OCI-LY7 (cell line): ENCODE measurements at regions not wholly inside any gene's neighbourhood (a gene's known extent, or its start where the extent isn't known, plus 50 kb on each side); places are given as distances from the start of the nearest gene placed in this dataset.

Experiments
- BruUV-seq: library from RNA; stranded (reverse); fragments of 400-500 nt; replicated peaks from 2 replicates; lab custom pipeline; 2021; lab: Mats Ljungman, UMichigan
- CTCF ChIA-PET: fragments of 300-600 bp; sonication (Branson Sonifier 250); formaldehyde crosslinking; loops from one replicate; lab custom pipeline; 2022; ENCODE audit warnings: antibody characterized with exemption; ENCODE audit not compliant: unreplicated experiment; lab: Charles Lee
- POLR2A ChIA-PET: fragments of 300-600 bp; sonication (Branson Sonifier 250); formaldehyde crosslinking; loops from one replicate; lab custom pipeline; 2022; ENCODE audit warnings: antibody characterized with exemption; lab: Charles Lee
- DNase-seq: peaks from one replicate; pipeline ENCODE4 v3.0.0-alpha.2; 2015; ENCODE audit warnings: low spot score
- H2AFZ ChIP-seq: fragments of 200-600 bp; sonication (generic), shearing (Covaris generic); 2 replicates; pipeline ENCODE4 v1.6.1; 2014; ENCODE audit warnings: mild to moderate bottlenecking, antibody characterized with exemption, low read length, moderate library complexity
- H3K27ac ChIP-seq: fragments of 200-600 bp; sonication (generic); 2 replicates; pipeline ENCODE4 v1.5.1; 2014; ENCODE audit warnings: mixed run types, low read depth, mild to moderate bottlenecking, moderate library complexity, low read length, inconsistent platforms; ENCODE audit not compliant: poor library complexity, severe bottlenecking
- H3K36me3 ChIP-seq: fragments of 200-600 bp; sonication (generic); 2 replicates; pipeline ENCODE4 v1.6.1; 2014; ENCODE audit warnings: mild to moderate bottlenecking, antibody characterized with exemption, low read length, moderate library complexity, mixed read lengths; ENCODE audit not compliant: insufficient read depth
- H3K4me1 ChIP-seq: fragments of 200-600 bp; sonication (generic); 2 replicates; pipeline ENCODE4 v1.5.1; 2014; ENCODE audit warnings: mild to moderate bottlenecking, low read length; ENCODE audit not compliant: insufficient read depth, poor library complexity, severe bottlenecking
- H3K4me2 ChIP-seq: fragments of 200-600 bp; sonication (generic); 2 replicates; pipeline ENCODE4 v1.6.1; 2014; ENCODE audit warnings: mild to moderate bottlenecking, low read length
- H3K4me3 ChIP-seq: fragments of 200-600 bp; sonication (generic); 2 replicates; pipeline ENCODE4 v1.5.1; 2014; ENCODE audit warnings: mild to moderate bottlenecking, low read depth, low read length; ENCODE audit not compliant: poor library complexity, severe bottlenecking
- H3K79me2 ChIP-seq: fragments of 200-600 bp; sonication (generic); 2 replicates; pipeline ENCODE4 v1.6.1; 2016; ENCODE audit warnings: low read depth, mild to moderate bottlenecking, low read length, moderate library complexity, mixed read lengths; ENCODE audit not compliant: insufficient read depth
- H3K9me2 ChIP-seq: fragments of 200-600 bp; sonication (generic); 2 replicates; pipeline ENCODE4 v1.6.1; 2016; ENCODE audit warnings: mild to moderate bottlenecking, low read length, mixed read lengths; ENCODE audit not compliant: insufficient read depth
- H3K9me3 ChIP-seq: fragments of 200-600 bp; sonication (generic); 2 replicates; pipeline ENCODE4 v1.6.1; 2014; ENCODE audit warnings: mild to moderate bottlenecking, mixed run types, low read length, mixed read lengths
- H4K20me1 ChIP-seq: fragments of 200-600 bp; sonication (generic); 2 replicates; pipeline ENCODE4 v1.6.1; 2014; ENCODE audit warnings: mild to moderate bottlenecking, antibody characterized with exemption, low read length, moderate library complexity, mixed read lengths; ENCODE audit not compliant: insufficient read depth
- CTCF ChIP-seq: fragments of 200-600 bp; sonication (generic); conservative IDR thresholded peaks from 2 replicates; pipeline ENCODE4 v1.5.1; 2014; ENCODE audit warnings: mild to moderate bottlenecking, antibody characterized with exemption, low read length, moderate library complexity, mixed read lengths
- EZH2phosphoT487 ChIP-seq: fragments of 200-600 bp; sonication (generic); IDR thresholded peaks from 2 replicates; pipeline ENCODE4 v1.6.1; 2018; ENCODE audit warnings: low read depth, borderline replicate concordance, mild to moderate bottlenecking, mixed run types, antibody characterized with exemption, low read length, moderate library complexity, mixed read lengths
- intact Hi-C: fragments of 100-400 bp; cut with micrococcal nuclease; formaldehyde crosslinking; loops from one replicate; pipeline ENCODE4 v1.10.0; 2022; ENCODE audit not compliant: unreplicated experiment

GRCh38 chr22:49240472-49240871, 587.2 kb downstream of the BRD1 start:
- H3K9me2 ChIP-seq = no peaks in the 10 kb centered on the region
- H3K4me1 ChIP-seq = no peaks in the 10 kb centered on the region
- no peaks in the 10 kb centered on the region for H3K36me3 ChIP-seq
- no peak overlapping the region for H2AFZ ChIP-seq
- H3K4me3 ChIP-seq = no peak overlapping the region
- H3K27ac ChIP-seq = no peak overlapping the region
- intact Hi-C loops = no loop called here
- no peak for TF ChIP-seq CTCF
- H3K4me2 ChIP-seq = no peak overlapping the region
- POLR2A ChIA-PET = no interaction called here
- CTCF ChIA-PET = no interaction called here
- no peaks in the 10 kb centered on the region for H3K9me3 ChIP-seq
- no peak for DNase-seq
- no TSS peak for BruUV-seq
- H4K20me1 ChIP-seq = no peaks in the 10 kb centered on the region
- H3K79me2 ChIP-seq = no peaks in the 10 kb centered on the region

GRCh38 chr22:49240016-49240380, 587.7 kb downstream of the BRD1 start:
- Histone ChIP-seq H3K79me2 (no peaks in the 10 kb centered on the region), H3K4me3 (no peak overlapping the region), H3K4me2 (no peak overlapping the region), H3K4me1 (no peaks in the 10 kb centered on the region), H3K27ac (no peak overlapping the region), H3K9me2 (no peaks in the 10 kb centered on the region), H3K9me3 (no peaks in the 10 kb centered on the region), H3K36me3 (no peaks in the 10 kb centered on the region), H4K20me1 (no peaks in the 10 kb centered on the region), H2AFZ (no peak overlapping the region)
- CTCF ChIA-PET = no interaction called here
- POLR2A ChIA-PET = no interaction called here
- intact Hi-C loops = no loop called here
- DNase-seq = no peak
- BruUV-seq = no TSS peak
- TF ChIP-seq CTCF = no peak
- TF ChIP-seq EZH2phosphoT487 = no peak

GRCh38 chr22:49239264-49240015, 588.2 kb downstream of the BRD1 start:
- Histone ChIP-seq H3K36me3 (no peaks in the 10 kb centered on the region), H2AFZ (no peak overlapping the region), H3K4me3 (no peak overlapping the region), H4K20me1 (no peaks in the 10 kb centered on the region), H3K4me2 (no peak overlapping the region), H3K9me2 (no peaks in the 10 kb centered on the region), H3K9me3 (no peaks in the 10 kb centered on the region), H3K4me1 (no peaks in the 10 kb centered on the region), H3K27ac (no peak overlapping the region), H3K79me2 (no peaks in the 10 kb centered on the region)
- ChIA-PET POLR2A (no interaction called here), CTCF (no interaction called here)
- DNase-seq = no peak
- intact Hi-C loops = no loop called here
- no TSS peak for BruUV-seq
- TF ChIP-seq CTCF (no peak), EZH2phosphoT487 (no peak)
